Kidney tubule cell (primary cell): ENCODE measurements at regions not wholly inside any gene's neighbourhood (a gene's known extent, or its start where the extent isn't known, plus 50 kb on each side); places are given as distances from the start of the nearest gene placed in this dataset.

Experiments
- DNase-seq: peaks from one replicate; pipeline ENCODE4 v3.0.0-alpha.2; 2018; ENCODE audit warnings: low spot score

DNA sequence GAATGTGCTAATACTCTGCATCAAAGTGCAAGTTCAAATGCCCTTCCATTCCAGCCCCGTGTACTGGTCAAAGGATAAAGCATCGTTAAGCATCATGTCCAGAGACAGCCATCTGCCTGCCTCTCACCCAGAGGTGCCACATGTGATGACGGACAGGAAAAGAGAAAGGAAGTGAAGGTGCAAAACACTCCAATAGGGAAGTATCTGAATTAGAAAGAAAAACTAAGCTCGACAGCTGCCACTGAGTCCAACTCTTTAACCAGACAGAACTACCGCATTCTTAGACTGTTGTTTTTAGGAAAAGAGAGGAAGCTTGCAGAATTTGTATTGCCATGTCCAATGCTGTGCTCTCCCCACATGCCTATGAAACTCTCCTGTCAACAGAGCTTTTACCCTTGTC lies 465.0 kb upstream of the SOX5 start:
- no peak for DNase-seq

DNA sequence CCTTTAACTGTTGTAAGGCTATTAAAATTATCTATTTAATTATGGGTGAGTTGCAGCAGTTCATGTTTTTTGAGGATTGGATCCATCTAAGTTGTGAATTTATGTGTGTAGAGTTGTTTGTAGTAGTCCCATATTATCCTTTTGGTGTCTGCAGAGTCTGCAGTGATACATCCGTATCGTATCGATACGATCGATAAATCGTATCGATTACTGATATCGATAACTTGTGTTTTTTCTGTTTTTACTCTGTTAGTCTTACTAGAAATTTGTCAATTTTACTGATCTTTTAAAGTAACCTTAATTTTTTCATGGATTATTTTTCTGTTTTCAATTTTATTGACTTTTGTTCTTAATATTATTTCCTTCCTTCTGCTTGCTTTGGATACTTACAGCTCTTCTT lies 462.5 kb upstream of the SOX5 start:
- DNase-seq, result no peak

DNA sequence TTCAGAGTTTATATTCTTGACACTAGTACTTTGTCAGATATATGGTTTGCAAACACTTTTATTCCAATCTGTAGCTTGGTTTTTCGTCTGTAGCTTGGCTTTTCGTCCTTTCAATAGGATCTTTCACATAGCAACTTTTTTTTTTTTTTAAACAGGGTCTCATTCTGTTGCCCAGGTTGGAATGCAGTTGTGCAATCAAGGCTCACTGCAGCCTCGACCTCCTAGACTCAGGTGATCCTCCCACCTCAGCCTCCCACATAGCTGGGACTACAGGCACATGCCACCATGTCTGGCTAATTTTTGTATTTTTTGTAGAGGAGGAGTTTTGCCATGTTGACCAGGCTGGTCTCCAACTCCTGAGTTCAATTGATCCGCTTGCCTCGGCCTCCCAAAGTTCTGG lies 460.4 kb upstream of the SOX5 start:
- DNase-seq, result no peak

DNA sequence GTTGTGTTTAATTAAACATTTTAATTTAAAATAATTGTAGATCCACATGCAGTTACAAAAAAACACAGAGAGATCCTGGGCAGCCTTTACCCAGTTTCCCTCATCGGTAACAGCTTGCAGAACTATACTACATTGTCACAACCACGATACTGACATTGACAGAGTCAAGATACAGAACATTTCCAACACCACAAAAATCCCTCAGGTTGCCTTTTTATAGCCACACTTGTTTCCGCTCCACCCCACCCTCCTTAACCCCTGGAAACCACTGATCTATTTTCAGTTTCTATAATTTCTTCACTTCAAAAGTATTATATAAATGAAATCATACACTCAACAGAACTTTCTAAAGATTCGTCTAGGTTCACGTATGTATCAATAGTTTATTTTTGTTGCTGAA lies 458.8 kb upstream of the SOX5 start:
- DNase-seq, result no peak

DNA sequence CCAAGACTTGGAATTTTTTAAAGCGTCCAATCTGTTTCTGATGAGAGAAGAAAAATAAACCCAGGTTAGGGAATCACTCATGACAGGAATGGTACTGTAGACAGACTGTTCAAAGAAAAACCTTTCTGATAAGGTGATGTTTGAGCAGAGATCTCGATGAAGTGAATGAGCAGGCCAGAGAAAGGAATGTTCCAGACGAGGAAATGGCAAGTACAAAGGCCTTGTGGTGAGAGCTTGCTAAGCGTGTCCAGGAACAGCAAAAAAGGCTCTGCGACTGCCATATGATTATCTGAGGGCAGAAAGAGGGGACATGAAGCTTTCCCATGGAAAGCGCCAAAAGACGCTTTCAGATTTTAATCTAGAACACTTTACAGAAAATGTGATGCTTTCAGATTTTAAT lies 458.4 kb upstream of the SOX5 start:
- DNase-seq, result no peak

DNA sequence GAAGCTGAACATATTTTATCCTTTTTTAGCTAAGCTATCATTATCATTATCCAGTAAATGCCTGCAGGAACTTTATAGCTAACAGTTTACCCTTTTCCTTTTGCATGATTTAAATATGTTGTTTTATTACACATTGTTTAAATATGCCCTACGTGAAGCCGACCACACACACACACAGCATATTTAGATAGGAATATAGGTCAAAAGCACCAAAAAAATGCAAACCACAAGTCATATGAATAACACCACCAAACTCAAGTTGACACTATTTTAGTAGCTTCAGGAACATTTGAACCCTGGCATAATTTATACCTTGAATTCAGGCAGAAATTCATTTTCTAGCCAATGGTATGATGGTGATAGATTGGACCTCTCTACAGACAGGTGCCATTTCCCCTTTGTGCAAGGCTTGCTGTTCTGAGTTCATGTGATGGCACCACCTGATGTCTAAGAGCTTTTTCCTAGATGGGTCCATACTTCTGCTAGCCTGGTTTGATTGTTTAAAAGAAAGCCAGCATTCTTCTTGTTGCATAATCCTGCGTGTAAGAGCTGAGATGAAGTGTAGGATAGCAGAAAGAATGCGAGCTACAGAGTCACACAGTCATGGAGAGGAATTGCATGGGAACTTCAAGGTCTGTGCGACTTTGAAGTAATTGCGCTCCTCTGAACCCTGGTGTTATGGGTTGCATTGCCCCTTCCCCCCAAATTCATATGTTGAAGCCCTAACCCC lies 454.8 kb upstream of the SOX5 start:
- no peak for DNase-seq

DNA sequence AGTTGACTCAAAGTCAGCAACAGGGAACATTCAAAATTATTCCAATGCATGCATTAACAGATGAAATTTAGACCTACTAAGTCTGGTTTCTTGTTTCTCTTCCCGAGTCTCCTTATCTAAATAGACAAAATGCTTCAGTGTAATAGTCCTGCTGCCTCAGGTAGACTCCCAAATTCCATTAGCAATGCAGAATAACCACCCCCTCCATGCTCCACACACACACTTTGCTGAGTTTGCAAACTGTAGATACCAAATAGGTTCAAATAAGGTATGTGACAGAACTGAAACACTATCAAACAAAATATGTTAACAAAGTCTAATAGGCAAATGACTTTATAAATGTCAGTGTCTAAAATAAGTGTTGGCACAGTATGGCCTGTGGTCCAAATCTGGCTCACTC lies 451.1 kb upstream of the SOX5 start:
- no peak for DNase-seq

DNA sequence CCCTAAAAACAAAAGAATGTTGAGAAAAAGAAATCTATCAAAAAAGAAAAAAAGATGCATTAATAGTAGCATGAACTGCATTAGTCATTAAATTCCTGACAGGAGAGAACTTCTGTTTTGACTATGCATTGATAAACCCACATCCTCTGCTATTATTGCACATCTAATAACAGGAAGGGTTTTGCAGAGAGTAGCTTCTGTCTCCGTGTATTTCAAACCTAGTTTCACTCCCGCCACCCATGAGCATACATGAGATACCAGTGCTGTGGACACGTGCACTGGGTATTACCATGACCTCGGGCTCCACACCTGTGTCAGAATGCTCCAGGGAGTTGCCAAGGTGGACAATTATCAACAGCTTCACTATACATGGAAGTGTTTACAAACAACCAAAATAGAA lies 449.1 kb upstream of the SOX5 start:
- no peak for DNase-seq

DNA sequence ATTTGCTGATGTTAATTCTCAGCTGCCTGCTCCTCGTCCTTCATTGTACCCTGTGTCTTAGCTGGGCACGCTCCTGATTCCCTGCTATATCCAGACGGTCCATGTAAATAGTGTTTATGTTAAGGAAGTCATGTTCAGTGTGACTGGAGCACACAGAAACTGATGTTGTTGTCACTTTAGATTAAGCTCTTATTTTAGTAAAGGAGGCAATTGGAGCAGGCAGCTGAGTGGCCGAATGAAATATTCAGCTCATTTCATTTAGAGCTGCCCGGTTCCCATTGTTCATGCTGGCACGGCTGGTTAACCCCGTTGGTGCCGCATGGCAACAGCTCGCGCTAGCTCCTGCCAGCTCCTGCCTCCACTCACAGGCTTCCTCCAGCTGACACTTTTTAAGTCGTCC lies 446.8 kb upstream of the SOX5 start:
- DNase-seq, result no peak

DNA sequence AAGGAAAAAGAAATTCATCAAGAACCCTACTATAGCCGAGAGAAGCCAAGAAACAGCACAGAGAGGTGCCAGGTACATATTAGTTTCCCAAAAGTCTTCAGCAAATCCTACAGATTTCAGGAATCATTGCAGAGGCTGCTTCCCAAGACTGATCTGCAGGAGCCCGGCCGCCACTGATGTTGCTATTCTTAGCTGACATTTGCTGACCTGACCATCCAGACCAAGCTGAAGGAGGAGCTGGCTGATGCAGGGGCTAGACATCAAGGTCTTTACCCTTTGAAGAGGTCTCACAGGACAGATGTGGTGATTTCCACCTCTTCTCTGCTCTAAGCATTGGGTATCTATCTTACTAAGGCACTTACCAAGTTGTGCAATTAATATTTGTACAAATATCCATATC lies 444.8 kb upstream of the SOX5 start:
- DNase-seq, result no peak

DNA sequence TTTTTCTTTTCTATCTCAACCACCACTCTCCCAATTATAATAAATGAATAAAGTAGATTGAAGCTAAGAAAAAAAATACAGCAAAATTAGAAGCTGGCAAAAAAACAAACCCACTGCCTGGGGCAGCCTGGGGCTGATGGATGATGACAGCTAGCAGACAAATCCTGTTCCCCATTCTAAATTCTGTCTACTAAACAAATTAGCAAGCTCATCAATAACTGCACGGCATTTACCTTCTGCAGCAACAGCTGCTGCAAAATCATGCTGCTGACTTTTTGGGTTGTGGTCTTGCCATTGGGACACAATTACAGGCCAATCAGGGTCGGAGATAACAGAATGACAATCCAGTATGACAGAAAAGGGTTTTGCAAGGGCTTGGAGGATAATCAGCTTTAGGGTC lies 443.6 kb upstream of the SOX5 start:
- DNase-seq, result no peak

DNA sequence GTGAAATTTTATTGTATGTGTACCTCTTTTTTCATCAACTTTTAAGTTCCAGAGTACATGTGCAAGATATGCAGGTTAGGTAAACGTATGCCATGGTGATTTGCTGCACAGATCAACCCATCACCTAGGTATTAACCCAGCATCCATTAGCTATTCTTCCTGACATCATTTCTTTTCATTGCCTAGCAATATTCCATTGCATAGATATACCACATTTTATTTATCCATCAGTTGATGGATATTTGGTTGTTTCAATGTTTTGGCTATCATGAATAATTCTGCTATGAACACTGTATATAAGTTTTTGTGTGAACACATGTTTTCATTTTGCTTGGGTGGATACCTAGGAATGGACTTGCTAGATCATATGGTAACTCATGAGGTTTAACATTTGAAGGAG lies 439.9 kb upstream of the SOX5 start:
- DNase-seq, result no peak

DNA sequence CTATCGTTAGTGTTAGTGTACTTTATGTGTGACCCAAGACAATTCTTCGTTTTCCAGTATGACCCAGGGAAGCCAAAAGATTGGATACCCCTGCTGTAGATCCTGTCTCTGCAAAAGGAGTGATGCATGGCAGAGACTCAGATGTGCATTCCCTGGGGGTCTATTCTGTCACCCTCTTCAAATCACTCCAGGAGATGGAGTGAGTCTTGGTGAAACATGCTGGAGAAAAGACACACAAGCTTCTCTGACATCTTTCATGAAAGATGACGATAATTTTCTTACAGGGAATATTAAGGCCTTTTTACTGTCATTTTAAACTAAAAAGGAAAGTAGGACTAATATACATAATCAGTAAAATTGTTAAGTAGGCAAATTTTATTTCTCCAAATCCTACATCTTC lies 437.9 kb upstream of the SOX5 start:
- no peak for DNase-seq

DNA sequence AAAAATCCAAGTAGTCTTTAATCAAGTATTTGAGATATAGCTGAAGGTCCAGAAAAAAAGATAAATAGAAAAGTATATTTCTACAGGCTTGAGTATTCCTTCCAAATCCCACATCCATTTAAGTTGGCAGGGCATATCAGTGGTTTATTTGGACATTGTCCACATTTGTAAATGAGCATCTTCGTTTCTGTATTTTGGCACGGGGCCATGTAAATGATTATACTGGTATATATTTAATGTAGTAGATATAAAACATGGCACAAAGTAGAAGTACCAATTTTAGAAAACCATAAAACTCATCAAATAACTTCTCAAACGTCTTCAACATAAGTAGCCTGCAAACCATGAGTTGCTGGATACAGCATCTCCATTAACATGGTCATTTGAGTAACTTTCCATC lies 437.4 kb upstream of the SOX5 start:
- no peak for DNase-seq

DNA sequence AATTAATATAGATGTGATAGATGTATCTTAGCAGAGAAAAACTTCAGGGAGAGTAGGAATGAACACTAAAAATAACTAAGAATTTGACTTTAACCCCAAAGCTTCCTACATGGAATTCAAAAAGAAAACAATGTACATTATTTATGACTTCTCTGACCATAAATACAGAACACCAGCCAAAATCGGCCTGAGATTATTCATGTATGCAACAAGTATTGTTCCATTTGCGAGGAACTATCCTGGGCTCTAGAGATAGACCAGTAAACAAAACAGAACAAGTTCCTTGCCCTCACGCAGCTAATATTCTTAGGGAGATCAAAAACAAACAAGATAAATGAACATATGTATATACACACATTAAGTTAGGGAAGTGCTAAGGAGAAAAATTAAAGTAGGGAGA lies 432.3 kb upstream of the SOX5 start:
- no peak for DNase-seq

DNA sequence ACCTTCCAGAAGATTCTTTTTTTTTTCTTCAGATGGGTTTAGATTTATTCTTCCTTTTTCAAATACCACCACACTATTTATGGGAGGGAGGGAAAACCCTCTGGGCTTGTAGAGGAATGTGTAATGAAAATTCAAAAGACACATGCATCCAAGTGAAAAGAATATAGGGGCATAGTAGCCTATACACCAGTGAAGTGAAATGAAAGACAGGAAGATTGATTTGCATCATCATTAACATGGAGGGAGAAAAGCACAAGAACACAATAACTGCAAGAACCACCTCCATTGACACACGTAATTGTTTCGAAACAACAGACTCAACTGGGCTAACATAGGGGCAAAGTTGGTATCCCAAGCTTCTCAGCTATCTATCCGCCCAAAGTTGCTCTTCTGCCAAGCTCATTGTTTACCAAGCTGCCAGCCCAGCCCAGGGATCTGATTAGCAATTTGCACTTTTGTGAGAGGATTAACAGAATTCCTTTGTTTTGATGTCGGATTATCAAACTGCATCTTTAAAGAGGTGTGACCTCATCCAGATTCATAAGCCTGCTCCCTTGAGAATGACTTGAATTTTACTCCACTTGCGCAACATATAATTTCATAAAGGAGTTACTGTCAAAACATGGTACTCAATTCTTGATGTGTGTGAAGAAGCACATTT lies 430.5 kb upstream of the SOX5 start:
- DNase-seq, result no peak

DNA sequence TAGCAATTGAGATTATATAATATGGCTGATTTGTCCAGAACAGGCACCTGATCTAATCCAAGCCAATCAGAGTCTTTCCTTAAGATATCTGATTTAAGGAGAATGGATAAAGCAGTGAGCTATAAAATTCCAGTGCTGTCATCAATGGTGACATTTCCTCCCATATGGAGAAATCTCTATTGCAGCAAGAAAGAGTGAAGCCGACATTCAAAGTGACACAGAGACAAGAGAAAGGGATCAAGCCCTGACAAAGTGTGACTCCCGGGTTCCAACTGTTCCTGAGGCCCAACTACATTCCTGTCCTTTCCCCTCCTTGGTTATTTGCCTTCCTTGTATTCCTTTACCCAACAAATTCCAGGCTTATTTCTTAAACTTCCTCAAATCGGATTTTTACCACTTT lies 430.0 kb upstream of the SOX5 start:
- no peak for DNase-seq

DNA sequence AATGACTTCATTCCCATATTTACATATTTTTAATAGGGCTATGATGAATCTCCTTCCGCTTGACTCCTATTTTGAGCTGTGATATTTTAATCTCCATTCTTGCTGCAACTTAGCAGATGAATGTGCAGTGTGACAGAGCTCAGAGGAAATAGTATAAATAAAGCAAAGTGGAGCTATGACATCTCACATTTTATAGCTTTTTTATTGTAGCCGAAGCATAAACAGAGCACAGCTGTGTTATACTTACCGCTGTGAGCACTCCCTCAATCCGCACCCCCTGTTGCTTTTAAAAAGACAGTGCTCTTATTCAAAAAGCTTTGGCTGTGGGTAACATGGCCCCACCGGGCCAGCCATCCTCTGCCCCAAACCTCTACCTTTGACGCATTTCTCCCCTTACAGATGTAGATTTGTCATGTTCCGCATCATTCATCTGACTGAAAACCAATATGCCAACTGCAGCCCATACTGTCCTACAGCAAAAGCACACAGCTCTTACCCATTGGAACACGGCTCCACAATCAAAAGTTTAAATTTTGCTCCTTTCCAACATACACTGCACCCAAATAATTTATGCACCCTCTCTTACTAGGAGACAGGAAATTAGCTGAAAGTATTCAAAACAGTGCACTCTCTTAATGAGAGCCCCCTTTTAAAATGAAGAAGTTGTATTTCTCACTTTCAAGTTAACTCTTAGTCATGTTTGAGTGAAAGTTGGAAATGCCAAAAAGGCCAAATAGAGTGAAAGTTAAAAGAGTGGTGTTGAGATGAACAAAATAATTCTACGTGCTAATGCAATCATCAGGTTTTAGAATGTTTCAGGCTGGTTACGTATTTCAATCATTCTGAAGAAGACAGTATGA lies 429.3 kb upstream of the SOX5 start:
- DNase-seq, result no peak

DNA sequence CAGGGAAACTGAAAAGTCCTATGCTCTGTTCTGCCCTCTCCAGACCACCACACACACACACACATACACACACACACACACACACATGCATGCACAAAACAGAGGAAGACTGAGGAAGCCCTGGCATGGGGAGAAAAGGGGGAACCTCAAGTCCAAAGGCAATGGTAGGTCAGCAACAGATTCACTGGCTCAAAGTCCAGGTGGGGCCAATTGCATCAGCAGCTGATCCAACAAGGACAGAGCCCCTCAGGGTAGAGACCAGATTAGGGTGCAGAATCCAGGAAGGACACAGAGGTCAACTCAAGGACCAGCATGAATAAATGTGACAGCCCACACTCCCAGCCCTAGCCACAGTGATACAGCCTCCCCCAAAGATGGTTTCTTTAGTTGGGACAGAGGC lies 425.0 kb upstream of the SOX5 start:
- no peak for DNase-seq

DNA sequence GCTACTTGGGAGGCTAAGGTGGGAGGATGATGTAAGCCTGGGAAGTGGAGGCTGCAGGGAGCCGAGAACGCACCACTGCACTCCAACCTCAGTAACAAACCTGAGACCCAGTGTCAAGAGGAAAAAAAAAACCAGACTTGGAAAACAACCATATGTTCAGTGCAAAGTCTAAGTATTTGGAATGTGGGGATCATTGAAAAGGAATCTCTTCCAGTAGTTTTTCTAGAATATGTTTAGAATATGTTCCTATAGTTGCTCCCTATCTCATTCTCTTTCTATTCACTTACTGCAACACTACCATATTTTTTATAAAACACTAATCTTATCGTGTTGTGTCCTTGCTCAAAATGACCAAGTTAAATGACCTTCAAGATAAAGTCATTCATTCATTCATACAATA lies 423.5 kb upstream of the SOX5 start:
- no peak for DNase-seq

DNA sequence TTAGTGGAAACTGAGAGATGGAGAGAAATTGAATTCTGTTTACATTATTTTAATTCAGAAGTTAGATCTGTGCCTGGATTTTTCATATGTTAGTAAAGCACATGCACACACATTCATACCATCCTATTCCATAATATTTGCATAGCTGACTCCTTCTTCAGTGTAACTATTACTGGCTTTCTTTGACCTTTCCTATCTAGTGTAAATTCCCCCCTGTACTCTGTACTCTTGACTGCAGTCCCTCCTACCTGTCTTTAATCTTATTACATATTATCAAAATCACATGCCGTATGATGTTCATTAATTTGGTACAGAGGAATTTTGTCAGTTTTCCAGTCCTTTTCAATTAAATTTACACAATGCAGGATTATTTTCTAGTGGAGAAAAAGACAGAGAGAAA lies 417.0 kb upstream of the SOX5 start:
- no peak for DNase-seq

DNA sequence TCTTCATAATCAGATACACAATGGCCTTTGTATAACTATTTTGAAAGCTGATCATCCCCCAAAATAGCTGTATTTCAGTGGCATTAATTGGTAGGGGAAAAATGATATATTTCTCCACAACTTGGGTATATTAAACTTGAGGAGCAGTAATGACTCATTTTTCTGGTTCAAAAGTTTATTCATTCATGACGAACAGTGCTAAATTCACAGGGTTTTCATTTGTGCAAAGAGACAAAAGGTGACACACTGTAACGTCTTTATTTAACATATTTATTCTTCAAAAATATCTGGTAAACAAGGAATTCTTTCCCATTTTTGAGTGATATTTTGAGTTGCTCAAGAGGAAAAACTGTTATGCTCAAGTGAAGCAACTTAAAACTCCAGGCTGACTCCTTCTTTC lies 415.5 kb upstream of the SOX5 start:
- no peak for DNase-seq

DNA sequence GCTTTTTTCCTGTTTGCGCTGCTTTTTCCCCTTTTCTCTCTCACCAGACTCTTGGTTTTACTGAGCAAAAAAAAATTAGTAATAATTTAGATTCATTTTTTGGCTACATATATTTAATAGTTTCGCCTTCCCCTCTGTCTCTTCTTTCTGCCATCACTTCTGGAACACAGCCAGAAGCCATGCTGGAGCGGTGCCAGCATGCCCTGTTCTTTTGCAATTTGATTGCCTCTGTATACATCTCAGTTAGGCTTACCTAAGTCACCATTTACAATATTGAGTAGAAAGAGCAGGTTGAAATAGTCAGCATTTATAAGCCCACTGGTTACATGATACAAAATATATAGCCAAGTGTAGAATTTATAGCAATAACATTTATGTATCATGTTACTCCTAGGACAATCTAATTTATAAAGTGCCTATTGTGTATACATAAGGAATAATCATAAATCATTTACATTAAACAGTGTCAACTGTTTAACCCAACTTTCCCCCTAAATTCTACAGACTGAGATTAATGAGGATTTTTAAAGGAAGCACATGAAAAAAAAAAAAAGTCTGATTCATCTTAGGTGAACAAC lies 413.8 kb upstream of the SOX5 start:
- no peak for DNase-seq
